ENCODE measurements at regions not wholly inside any gene's neighbourhood (a gene's known extent, or its start where the extent isn't known, plus 50 kb on each side); places are given as distances from the start of the nearest gene placed in this dataset.

GRCh38 chr14:96151242-96151641 lies 53.4 kb upstream of the BDKRB2 start:
- no peak for TF ChIP-seq EZH2 (IDR thresholded peaks at IDR 0.05; ENCODE audit: insufficient read depth, poor library complexity, severe bottlenecking)
- TF ChIP-seq EZH2phosphoT487 (IDR thresholded peaks at IDR 0.05; ENCODE audit: insufficient read depth, low read depth), result no peak
